MM.1S (cell line): ENCODE measurements at regions not wholly inside any gene's neighbourhood (a gene's known extent, or its start where the extent isn't known, plus 50 kb on each side); places are given as distances from the start of the nearest gene placed in this dataset.

Experiments
- DNase-seq: peaks from one replicate; pipeline ENCODE4 v3.0.0-alpha.2; 2015
- H2AFZ ChIP-seq: fragments of 300-600 bp; sonication (generic); 2 replicates; pipeline ENCODE4 v1.6.0; 2016; ENCODE audit warnings: antibody characterized with exemption, low read length
- H3F3A ChIP-seq: fragments of 300-600 bp; sonication (generic); 2 replicates; pipeline ENCODE4 v1.6.1; 2016; ENCODE audit warnings: mild to moderate bottlenecking, antibody characterized with exemption, low read length, moderate library complexity, mixed read lengths; ENCODE audit not compliant: insufficient read depth
- H3K27ac ChIP-seq: fragments of 300-600 bp; sonication (generic); 2 replicates; pipeline ENCODE4 v1.5.1; 2016; ENCODE audit warnings: mild to moderate bottlenecking, low read length
- H3K27me3 ChIP-seq: fragments of 300-600 bp; sonication (generic); replicated peaks from 2 replicates; pipeline ENCODE4 v1.6.0; 2016; ENCODE audit warnings: low read length; ENCODE audit not compliant: insufficient read depth
- H3K36me3 ChIP-seq: fragments of 300-600 bp; sonication (generic); replicated peaks from 2 replicates; pipeline ENCODE4 v1.6.1; 2016; ENCODE audit warnings: mild to moderate bottlenecking, low read length, mixed read lengths; ENCODE audit not compliant: insufficient read depth
- H3K4me1 ChIP-seq: fragments of 300-600 bp; sonication (generic); 2 replicates; pipeline ENCODE4 v1.6.1; 2016; ENCODE audit warnings: low read length, mixed read lengths
- H3K4me2 ChIP-seq: fragments of 300-600 bp; sonication (generic); 2 replicates; pipeline ENCODE4 v1.6.0; 2016; ENCODE audit warnings: low read depth, low read length
- H3K4me3 ChIP-seq: fragments of 300-600 bp; sonication (generic); 2 replicates; pipeline ENCODE4 v1.5.1; 2016; ENCODE audit warnings: low read length, mixed read lengths
- H3K79me2 ChIP-seq: fragments of 300-600 bp; sonication (generic); 2 replicates; pipeline ENCODE4 v1.6.1; 2016; ENCODE audit warnings: mixed run types, low read length, mixed read lengths
- H3K9ac ChIP-seq: fragments of 300-600 bp; sonication (generic); 2 replicates; pipeline ENCODE4 v1.6.1; 2016; ENCODE audit warnings: low read length, mixed read lengths
- H3K9me2 ChIP-seq: fragments of 300-600 bp; sonication (generic); replicated peaks from 2 replicates; pipeline ENCODE4 v1.6.1; 2016; ENCODE audit warnings: mild to moderate bottlenecking, low read length, mixed read lengths; ENCODE audit not compliant: insufficient read depth
- H3K9me3 ChIP-seq: fragments of 300-600 bp; sonication (generic); replicated peaks from 2 replicates; pipeline ENCODE4 v1.6.1; 2016; ENCODE audit warnings: mild to moderate bottlenecking, low read length, mixed read lengths; ENCODE audit not compliant: insufficient read depth
- H4K20me1 ChIP-seq: fragments of 300-600 bp; sonication (generic); 2 replicates; pipeline ENCODE4 v1.6.1; 2016; ENCODE audit warnings: mild to moderate bottlenecking, low read length, moderate library complexity, mixed read lengths; ENCODE audit not compliant: insufficient read depth
- CTCF ChIP-seq: fragments of 300-600 bp; sonication (generic); IDR thresholded peaks from 2 replicates; pipeline ENCODE4 v1.5.1; 2016; ENCODE audit warnings: antibody characterized with exemption, low read length, mixed read lengths
- EZH2 ChIP-seq: fragments of 300-600 bp; sonication (generic); optimal IDR thresholded peaks from 2 replicates; pipeline ENCODE3; 2017; ENCODE audit warnings: low read depth, mild to moderate bottlenecking, antibody characterized with exemption, low read length, mixed read lengths
- EZH2phosphoT487 ChIP-seq: fragments of 300-600 bp; sonication (generic); IDR thresholded peaks from 2 replicates; pipeline ENCODE4 v1.6.1; 2018; ENCODE audit warnings: antibody characterized with exemption, low read length

- TF ChIP-seq CTCF, result no peak
- no peak for TF ChIP-seq EZH2
- TF ChIP-seq EZH2phosphoT487, result no peak
- H3K4me3 ChIP-seq, result no peak overlapping the region
- no peak for DNase-seq
- H3K9me3 ChIP-seq, result no peaks in the 10 kb centered on the region
- no peak overlapping the region for H3K9ac ChIP-seq
- H2AFZ ChIP-seq, result no peak overlapping the region
- no peaks in the 10 kb centered on the region for H3K36me3 ChIP-seq
- H3K27ac ChIP-seq, result no peak overlapping the region
- no peaks in the 10 kb centered on the region for H3K27me3 ChIP-seq
- H3K4me2 ChIP-seq, result no peak overlapping the region
- H3K9me2 ChIP-seq, result no peaks in the 10 kb centered on the region
- no peaks in the 10 kb centered on the region for H3K4me1 ChIP-seq
- no peaks in the 10 kb centered on the region for H4K20me1 ChIP-seq
- no peaks in the 10 kb centered on the region for H3F3A ChIP-seq
- H3K79me2 ChIP-seq, result no peaks in the 10 kb centered on the region
These were observed 84.1 kb upstream of the SPATA31D4 start for GRCh38 chr9:81844131-81844567.

GRCh38 chr9:81847181-81847915, 80.9 kb upstream of the SPATA31D4 start:
- Histone ChIP-seq H3F3A (no peaks in the 10 kb centered on the region), H3K9me2 (no peaks in the 10 kb centered on the region), H3K27me3 (no peaks in the 10 kb centered on the region), H3K9ac (no peak overlapping the region), H3K36me3 (no peaks in the 10 kb centered on the region), H3K27ac (no peak overlapping the region), H3K9me3 (no peaks in the 10 kb centered on the region), H3K4me2 (no peak overlapping the region), H2AFZ (no peak overlapping the region), H4K20me1 (no peaks in the 10 kb centered on the region), H3K4me1 (no peaks in the 10 kb centered on the region), H3K4me3 (no peak overlapping the region), H3K79me2 (no peaks in the 10 kb centered on the region)
- no peak for DNase-seq
- TF ChIP-seq CTCF (no peak), EZH2phosphoT487 (no peak), EZH2 (no peak)

- no peaks in the 10 kb centered on the region for H3K79me2 ChIP-seq
- no peak overlapping the region for H3K4me2 ChIP-seq
- TF ChIP-seq EZH2phosphoT487, result no peak
- TF ChIP-seq CTCF, result no peak
- no peak for TF ChIP-seq EZH2
- H3K27ac ChIP-seq, result no peak overlapping the region
- H3K9me2 ChIP-seq, result no peaks in the 10 kb centered on the region
- no peaks in the 10 kb centered on the region for H3K4me1 ChIP-seq
- no peak for DNase-seq
- H2AFZ ChIP-seq, result no peak overlapping the region
- H3K9me3 ChIP-seq, result no peaks in the 10 kb centered on the region
- H4K20me1 ChIP-seq, result no peaks in the 10 kb centered on the region
- no peak overlapping the region for H3K4me3 ChIP-seq
- H3K27me3 ChIP-seq, result no peaks in the 10 kb centered on the region
- no peak overlapping the region for H3K9ac ChIP-seq
- H3K36me3 ChIP-seq, result no peaks in the 10 kb centered on the region
- H3F3A ChIP-seq, result no peaks in the 10 kb centered on the region
These were observed 79.8 kb upstream of the SPATA31D4 start for GRCh38 chr9:81848472-81848871.
